Uterus (tissue), 3 donors: ENCODE measurements at regions not wholly inside any gene's neighbourhood (a gene's known extent, or its start where the extent isn't known, plus 50 kb on each side); places are given as distances from the start of the nearest gene placed in this dataset.

ENCODE experiments used
- DNase-seq, 2 donors: peaks; one replicate each; pipeline ENCODE4 v3.0.0-alpha.2; 2019 to 2020
- H3K27ac ChIP-seq, 2 donors: fragments of 200-600 bp; sonication (generic); 1 replicate in 1 of 2; 2 replicates in 1 of 2; pipeline ENCODE4 v1.5.1; 2016 to 2018
- H3K27me3 ChIP-seq, 2 donors: fragments of 200-600 bp; sonication (generic); one replicate each; pipeline ENCODE4 v1.5.1; 2018 to 2019; ENCODE audit warnings: control low read depth in 1 of 2
- H3K36me3 ChIP-seq, 2 donors: fragments of 200-600 bp; sonication (generic); one replicate each; pipeline ENCODE4 v1.5.1; 2019; ENCODE audit warnings: control low read depth in 1 of 2
- H3K4me1 ChIP-seq, 2 donors: fragments of 200-600 bp; sonication (generic); one replicate each; pipeline ENCODE4 v1.5.1; 2018 to 2019; ENCODE audit warnings: control low read depth in 1 of 2
- H3K4me3 ChIP-seq, 2 donors: fragments of 200-600 bp; sonication (generic); 1 replicate in 1 of 2; 2 replicates in 1 of 2; pipeline ENCODE4 v1.5.1; 2018 to 2019; ENCODE audit warnings: mild to moderate bottlenecking in 1 of 2
- H3K9me3 ChIP-seq, 2 donors: fragments of 200-600 bp; sonication (generic); one replicate each; pipeline ENCODE4 v1.5.1; 2019; ENCODE audit warnings: control low read depth in 1 of 2
- POLR2A ChIP-seq, 2 donors: fragments of 450-650 bp; IDR thresholded peaks; one replicate each; pipeline ENCODE4 v1.6.1; 2016; ENCODE audit warnings: antibody characterized with exemption in 2 of 2, mild to moderate bottlenecking in 1 of 2, moderate library complexity in 1 of 2
- intact Hi-C: fragments of 100-400 bp; cut with DNase I; formaldehyde crosslinking; loops from one replicate; pipeline ENCODE4 v1.15.1; 2023; ENCODE audit warnings: low total_unique reads
- TF ChIP-seq, protein P1 (sequence below), 4 experiments: fragments of 200-600 bp in 2 of 4; fragments of 450-650 bp in 2 of 4; sonication (generic) in 2 of 4; IDR thresholded peaks; one replicate each; pipeline ENCODE4 v1.5.1; 2016 to 2019; ENCODE audit warnings: antibody characterized with exemption in 4 of 4, mild to moderate bottlenecking in 2 of 4, moderate library complexity in 1 of 4
- donor health status: DM: yes; HTN: yes; CAD: no.

DNA sequence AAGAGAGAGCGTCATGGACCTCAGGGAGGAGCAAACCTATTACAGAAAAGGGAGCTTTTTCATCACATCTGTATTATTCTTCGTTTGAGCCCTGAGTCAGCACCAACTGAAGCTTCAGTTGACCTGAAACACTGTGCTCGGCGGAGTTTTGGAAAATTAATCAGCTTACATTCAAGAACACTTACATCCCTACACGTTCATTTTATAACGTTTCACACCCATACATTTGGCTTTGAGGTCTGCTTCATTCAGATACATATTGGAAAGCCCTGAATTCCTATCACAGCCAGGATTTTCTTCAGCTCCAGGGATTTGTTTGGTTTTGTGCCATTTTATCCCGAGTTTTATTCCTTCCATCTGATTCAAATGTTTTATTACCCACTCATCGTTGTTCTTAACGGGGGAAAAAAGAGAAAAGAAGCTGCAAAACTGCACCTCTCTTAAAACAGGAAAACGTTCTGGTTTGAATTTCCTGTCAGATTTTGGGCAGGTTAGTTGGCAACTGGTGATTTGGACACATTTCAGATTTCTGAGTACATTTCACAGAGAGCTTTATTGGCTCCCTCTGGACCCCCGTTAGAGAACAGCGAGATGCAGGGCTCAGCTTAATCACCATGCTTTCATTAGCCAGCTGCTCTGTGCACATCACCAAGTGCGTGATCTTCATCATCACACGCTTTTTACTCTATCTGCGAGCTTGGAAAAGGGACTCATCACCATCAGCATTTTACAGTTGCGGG, 88.8 kb downstream of the CDC42EP3 start:
- Histone ChIP-seq H3K27me3 (no peaks in the 10 kb centered on the region), H3K36me3 (no peaks in the 10 kb centered on the region), H3K27ac (peak overlapping the region; percentile 72 to 78), H3K4me3 (peak overlapping the region in 1 of 2 donors; percentile 7), H3K4me1 (peaks cover 7 to 13% of the 10 kb centered on the region in 2 donors), H3K9me3 (no peaks in the 10 kb centered on the region)
- no peak for DNase-seq
- intact Hi-C loops, result no loop called here
- TF ChIP-seq, protein P1, sequence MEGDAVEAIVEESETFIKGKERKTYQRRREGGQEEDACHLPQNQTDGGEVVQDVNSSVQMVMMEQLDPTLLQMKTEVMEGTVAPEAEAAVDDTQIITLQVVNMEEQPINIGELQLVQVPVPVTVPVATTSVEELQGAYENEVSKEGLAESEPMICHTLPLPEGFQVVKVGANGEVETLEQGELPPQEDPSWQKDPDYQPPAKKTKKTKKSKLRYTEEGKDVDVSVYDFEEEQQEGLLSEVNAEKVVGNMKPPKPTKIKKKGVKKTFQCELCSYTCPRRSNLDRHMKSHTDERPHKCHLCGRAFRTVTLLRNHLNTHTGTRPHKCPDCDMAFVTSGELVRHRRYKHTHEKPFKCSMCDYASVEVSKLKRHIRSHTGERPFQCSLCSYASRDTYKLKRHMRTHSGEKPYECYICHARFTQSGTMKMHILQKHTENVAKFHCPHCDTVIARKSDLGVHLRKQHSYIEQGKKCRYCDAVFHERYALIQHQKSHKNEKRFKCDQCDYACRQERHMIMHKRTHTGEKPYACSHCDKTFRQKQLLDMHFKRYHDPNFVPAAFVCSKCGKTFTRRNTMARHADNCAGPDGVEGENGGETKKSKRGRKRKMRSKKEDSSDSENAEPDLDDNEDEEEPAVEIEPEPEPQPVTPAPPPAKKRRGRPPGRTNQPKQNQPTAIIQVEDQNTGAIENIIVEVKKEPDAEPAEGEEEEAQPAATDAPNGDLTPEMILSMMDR (IDR thresholded peaks at IDR 0.05), result no peak
- no peak for TF ChIP-seq POLR2A (IDR thresholded peaks at IDR 0.05)

DNA sequence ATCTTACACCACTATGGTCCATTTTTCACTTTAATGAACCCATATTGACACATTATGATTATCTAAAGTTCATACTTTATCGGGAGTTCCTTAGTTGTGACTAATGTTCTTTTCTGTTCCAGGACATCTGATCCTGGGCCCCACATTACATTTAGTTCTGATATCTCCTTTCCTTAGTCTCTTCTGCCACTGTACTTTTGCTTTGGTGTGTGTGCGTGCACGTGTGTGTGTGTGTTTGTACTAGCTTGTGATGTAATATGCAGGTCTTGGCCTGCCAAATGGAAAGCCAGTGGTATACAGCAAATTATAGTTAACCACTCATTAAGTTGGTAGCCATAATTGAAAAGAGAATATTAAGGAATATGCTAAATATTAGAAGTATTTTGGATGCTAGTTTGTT, 88.0 kb downstream of the CDC42EP3 start:
- TF ChIP-seq POLR2A (IDR thresholded peaks at IDR 0.05), result no peak
- TF ChIP-seq, protein P1 (IDR thresholded peaks at IDR 0.05), result no peak
- no peaks in the 10 kb centered on the region for H3K36me3 ChIP-seq
- peak overlapping the region; percentile 72 to 78 for H3K27ac ChIP-seq
- no peaks in the 10 kb centered on the region for H3K27me3 ChIP-seq
- no peak overlapping the region for H3K4me3 ChIP-seq
- H3K9me3 ChIP-seq, result no peaks in the 10 kb centered on the region
- intact Hi-C loops, result no loop called here
- peaks cover 7 to 13% of the 10 kb centered on the region in 2 donors for H3K4me1 ChIP-seq
- DNase-seq, result no peak

DNA sequence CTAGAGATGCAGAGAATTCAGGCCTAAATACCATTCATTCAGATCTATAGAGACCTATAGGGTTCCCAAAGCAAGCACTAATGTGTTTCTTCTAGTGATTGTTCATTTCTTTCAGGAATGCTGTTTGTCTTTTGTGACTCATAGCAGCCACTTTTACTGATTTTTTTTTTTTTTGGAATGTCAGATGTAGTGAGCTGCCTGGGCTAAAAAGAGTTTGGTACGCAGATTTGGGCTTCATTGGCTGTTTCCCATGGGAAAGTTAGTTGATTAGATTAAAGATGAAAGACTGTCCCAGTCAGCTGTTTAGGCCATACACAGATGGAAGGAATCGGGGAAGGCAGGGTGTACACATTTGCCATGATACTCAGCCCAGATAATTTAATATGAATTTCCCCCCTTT, 87.6 kb downstream of the CDC42EP3 start:
- TF ChIP-seq, protein P1 (IDR thresholded peaks at IDR 0.05), result no peak
- no peak for TF ChIP-seq POLR2A (IDR thresholded peaks at IDR 0.05)
- Histone ChIP-seq H3K36me3 (no peaks in the 10 kb centered on the region), H3K4me1 (peaks cover 7 to 13% of the 10 kb centered on the region in 2 donors), H3K4me3 (no peak overlapping the region), H3K27me3 (no peaks in the 10 kb centered on the region), H3K9me3 (no peaks in the 10 kb centered on the region), H3K27ac (peak overlapping the region; percentile 72 to 78)
- DNase-seq, result no peak
- intact Hi-C loops, result no loop called here

- no peak for DNase-seq
- H3K4me3 ChIP-seq, result no peak overlapping the region
- H3K36me3 ChIP-seq, result no peaks in the 10 kb centered on the region
- no peaks in the 10 kb centered on the region for H3K9me3 ChIP-seq
- H3K27me3 ChIP-seq, result no peaks in the 10 kb centered on the region
- intact Hi-C loops, result no loop called here
- H3K4me1 ChIP-seq, result peaks cover 7 to 21% of the 10 kb centered on the region in 2 donors
- TF ChIP-seq POLR2A (IDR thresholded peaks at IDR 0.05), result no peak
- TF ChIP-seq, protein P1 (IDR thresholded peaks at IDR 0.05), result no peak
- peak overlapping the region; percentile 72 to 78 for H3K27ac ChIP-seq
Observed at GRCh38 chr2:37585295-37585908, 86.0 kb downstream of the CDC42EP3 start.

GRCh38 chr2:37585982-37586621, 85.3 kb downstream of the CDC42EP3 start:
- Histone ChIP-seq H3K27me3 (no peaks in the 10 kb centered on the region), H3K36me3 (no peaks in the 10 kb centered on the region), H3K9me3 (no peaks in the 10 kb centered on the region), H3K4me3 (no peak overlapping the region), H3K27ac (peak overlapping the region; percentile 72 to 78), H3K4me1 (peaks cover 7 to 21% of the 10 kb centered on the region in 2 donors)
- peak; percentile 76 to 86 for DNase-seq
- TF ChIP-seq POLR2A (IDR thresholded peaks at IDR 0.05), result no peak
- TF ChIP-seq, protein P1 (IDR thresholded peaks at IDR 0.05), result no peak
- intact Hi-C loops, result no loop called here
